Heart left ventricle (tissue), 13 donors: ENCODE measurements at regions not wholly inside any gene's neighbourhood (a gene's known extent, or its start where the extent isn't known, plus 50 kb on each side); places are given as distances from the start of the nearest gene placed in this dataset.

Source experiments
- CTCF ChIP-seq, 12 donors: fragments of 200-600 bp; sonication (generic) in 4 of 12; IDR thresholded peaks; one replicate each; pipeline versions ENCODE4 v1.5.0 to v1.8.0; 2018 to 2022; ENCODE audit warnings: antibody characterized with exemption in 12 of 12, mild to moderate bottlenecking in 5 of 12
- POLR2A ChIP-seq, 2 donors: fragments of 450-650 bp; IDR thresholded peaks; one replicate each; pipeline ENCODE4 v1.6.1; 2017; ENCODE audit warnings: antibody characterized with exemption in 2 of 2, mild to moderate bottlenecking in 2 of 2, moderate library complexity in 2 of 2
- donor health status: ischemic (EF 13 %, LVEDD 7.1; RV severe dilation, severe dysfunction).
- donor health status: DM: no; HTN: yes; CAD: no.
- donor health status: DM: no; HTN: no; CAD: no.
- donor health status: ischemic (EF 25% LVEDD 6.9; RV normal size, moderate dysfunction).
- donor health status: ischemic (EF 25% LVEDD 5.7; RV mildly dilated, moderate dysfunction).
- donor health status: ischemic (EF 35%, LVEDD 5.7; RV mildly dilated, moderate dysfunction).
- donor health status: nonischemic (EF 11% LVEDD 7.7; RV severe dilation, severe dysfunction).
- donor health status: DM: yes; HTN: yes; CAD: no.
- donor health status: PGD.
- donor health status: ischemic (EF 29% LVEDD 5.4; RV normal size, mild dysfunction).
- donor health status: nonischemic (EF 23%, LVEDD 6.1; RV moderate dilation, normal function).

GRCh38 chr2:128624956-128625355 lies 306.3 kb upstream of the HS6ST1 start:
- TF ChIP-seq CTCF (IDR thresholded peaks at IDR 0.05): no peak
- TF ChIP-seq POLR2A (IDR thresholded peaks at IDR 0.05): no peak
